Lower leg skin (tissue), 4 donors: ENCODE measurements at regions not wholly inside any gene's neighbourhood (a gene's known extent, or its start where the extent isn't known, plus 50 kb on each side); places are given as distances from the start of the nearest gene placed in this dataset.

Source experiments
- DNase-seq, 2 donors: peaks; one replicate each; pipeline ENCODE4 v3.0.0-alpha.2; 2019; ENCODE audit warnings: low spot score in 2 of 2
- H3K4me3 ChIP-seq: fragments of 200-600 bp; sonication (generic); 2 replicates; pipeline ENCODE4 v1.5.1; 2017; ENCODE audit warnings: mild to moderate bottlenecking, low read depth; ENCODE audit not compliant: poor library complexity, severe bottlenecking
- CTCF ChIP-seq, 3 donors: fragments of 450-650 bp; IDR thresholded peaks; one replicate each; pipeline ENCODE4 v1.5.1; 2016; ENCODE audit warnings: antibody characterized with exemption in 3 of 3, mild to moderate bottlenecking in 3 of 3, moderate library complexity in 2 of 3
- POLR2A ChIP-seq, 2 donors: fragments of 450-650 bp; IDR thresholded peaks; one replicate each; pipeline ENCODE4 v1.6.1; 2016 to 2017; ENCODE audit warnings: antibody characterized with exemption in 2 of 2, mild to moderate bottlenecking in 1 of 2, moderate library complexity in 1 of 2
- WGBS, 2 donors: methylation state at CpG; one replicate each; pipeline ENCODE4 v1.1.5; 2018; 5-methylcytosine and 5-hydroxymethylcytosine counted together
- intact Hi-C: fragments of 100-400 bp; cut with DNase I; formaldehyde crosslinking; loops from one replicate; pipeline ENCODE4 v1.15.0; 2023; ENCODE audit warnings: low total_unique reads

GRCh38 chr21:22224261-22224660, 1226.1 kb downstream of the NCAM2 start:
- no peak overlapping the region for H3K4me3 ChIP-seq
- no peak for DNase-seq
- intact Hi-C loops: no loop called here
- TF ChIP-seq POLR2A (IDR thresholded peaks at IDR 0.05): no peak
- no peak for TF ChIP-seq CTCF (IDR thresholded peaks at IDR 0.05)
- WGBS, 2 donors: 83 to 91% methylated on average over 4 of the region's 4 CpGs

GRCh38 chr21:22225299-22225698, 1227.1 kb downstream of the NCAM2 start:
- DNase-seq: no peak
- TF ChIP-seq POLR2A (IDR thresholded peaks at IDR 0.05): no peak
- TF ChIP-seq CTCF (IDR thresholded peaks at IDR 0.05): no peak
- intact Hi-C loops: no loop called here

GRCh38 chr21:22231013-22231412, 1232.8 kb downstream of the NCAM2 start:
- no peak overlapping the region for H3K4me3 ChIP-seq
- TF ChIP-seq CTCF (IDR thresholded peaks at IDR 0.05) (no peak), POLR2A (IDR thresholded peaks at IDR 0.05) (no peak)
- no peak for DNase-seq
- intact Hi-C loops: no loop called here
- 54 to 67% methylated on average over 2 of the region's 2 CpGs for WGBS, 2 donors

More at GRCh38 chr21:22225299-22225698, 1227.1 kb downstream of the NCAM2 start:
- 57 to 89% methylated on average over 1 of the region's 1 CpG for WGBS, 2 donors
- H3K4me3 ChIP-seq: no peak overlapping the region

- H3K4me3 ChIP-seq: no peak overlapping the region
- TF ChIP-seq POLR2A (IDR thresholded peaks at IDR 0.05) (no peak), CTCF (IDR thresholded peaks at IDR 0.05) (no peak)
- no peak for DNase-seq
- 78 to 79% methylated on average over 4 of the region's 4 CpGs for WGBS, 2 donors
- intact Hi-C loops: no loop called here
Measured at GRCh38 chr21:22235866-22236590, 1237.8 kb downstream of the NCAM2 start.

GRCh38 chr21:22244516-22244915, 1246.3 kb downstream of the NCAM2 start:
- TF ChIP-seq POLR2A (IDR thresholded peaks at IDR 0.05) (no peak), CTCF (IDR thresholded peaks at IDR 0.05) (no peak)
- DNase-seq: no peak
- intact Hi-C loops: no loop called here
- WGBS, 2 donors: 31 to 42% methylated on average over 2 of the region's 2 CpGs
- H3K4me3 ChIP-seq: no peak overlapping the region

- DNase-seq: no peak
- intact Hi-C loops: no loop called here
- WGBS, 2 donors: 70 to 75% methylated on average over 3 of the region's 3 CpGs
- H3K4me3 ChIP-seq: no peak overlapping the region
- TF ChIP-seq POLR2A (IDR thresholded peaks at IDR 0.05) (no peak), CTCF (IDR thresholded peaks at IDR 0.05) (no peak)
Measured at GRCh38 chr21:22250355-22250754, 1252.1 kb downstream of the NCAM2 start.
